NOMO-1 treated with DMSO at 0.1 percent for 48 hours (cell line): ENCODE measurements at regions not wholly inside any gene's neighbourhood (a gene's known extent, or its start where the extent isn't known, plus 50 kb on each side); places are given as distances from the start of the nearest gene placed in this dataset.
"Not testable (repeated sequence)": the region's sequence is repeated elsewhere in the genome, so short reads cannot be mapped to it uniquely, and the experiment has no call there.

Experiments used
- DNase-seq: peaks from one replicate; lab custom pipeline; 2025; ENCODE audit not compliant: unreplicated experiment; lab: John Stamatoyannopoulos, UW

GRCh38 chr2:10223471-10223870 is 79.2 kb upstream of the HPCAL1 start:
- DNase-seq: no peak

- no peak for DNase-seq
Observed at GRCh38 chr2:10223932-10224720, 78.6 kb upstream of the HPCAL1 start.

- no peak for DNase-seq
Observed at GRCh38 chr2:10224734-10225133, 78.0 kb upstream of the HPCAL1 start.

- DNase-seq: no peak
Observed at GRCh38 chr2:10225291-10226037, 77.2 kb upstream of the HPCAL1 start.

DNA sequence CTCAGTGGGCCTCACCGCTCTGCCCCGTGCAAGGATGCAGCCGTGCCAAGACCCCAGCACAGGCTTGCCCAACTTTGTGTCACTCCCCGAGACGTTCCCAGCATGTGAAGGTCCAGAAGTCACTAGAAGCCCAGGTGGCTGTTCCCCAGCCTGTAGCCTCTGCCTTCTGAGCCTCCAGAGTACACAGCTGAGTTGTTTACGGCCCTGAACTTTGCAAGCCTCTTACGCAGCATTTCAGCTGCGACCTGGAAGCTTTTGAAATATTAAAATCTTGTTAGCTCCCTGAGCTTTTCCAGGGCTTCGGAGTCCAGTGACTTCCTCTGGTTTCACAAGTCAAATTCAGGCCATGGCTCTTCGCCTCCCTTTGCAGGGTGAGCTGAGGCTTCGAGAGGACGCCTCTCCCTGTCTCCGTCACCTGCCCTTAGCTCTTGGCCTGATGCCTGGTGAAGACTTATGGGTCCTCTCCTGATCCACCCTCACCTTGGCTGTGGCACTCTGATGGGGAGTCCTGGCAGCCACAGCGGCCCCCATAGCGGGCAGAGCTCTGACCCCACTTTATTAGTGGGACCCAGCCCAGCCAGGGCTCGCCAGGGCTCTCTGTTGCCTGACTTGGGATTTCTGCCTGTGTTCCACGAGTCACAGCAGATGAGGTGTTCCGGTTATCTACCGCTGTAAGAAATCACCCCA is 76.5 kb upstream of the HPCAL1 start:
- no peak for DNase-seq

- DNase-seq: no peak
Observed at GRCh38 chr2:10228611-10229365, 73.9 kb upstream of the HPCAL1 start.

- no peak for DNase-seq
Observed at GRCh38 chr2:10229462-10230099, 73.1 kb upstream of the HPCAL1 start.

- DNase-seq: no peak
Observed at GRCh38 chr2:10230499-10230898, 72.2 kb upstream of the HPCAL1 start.

DNA sequence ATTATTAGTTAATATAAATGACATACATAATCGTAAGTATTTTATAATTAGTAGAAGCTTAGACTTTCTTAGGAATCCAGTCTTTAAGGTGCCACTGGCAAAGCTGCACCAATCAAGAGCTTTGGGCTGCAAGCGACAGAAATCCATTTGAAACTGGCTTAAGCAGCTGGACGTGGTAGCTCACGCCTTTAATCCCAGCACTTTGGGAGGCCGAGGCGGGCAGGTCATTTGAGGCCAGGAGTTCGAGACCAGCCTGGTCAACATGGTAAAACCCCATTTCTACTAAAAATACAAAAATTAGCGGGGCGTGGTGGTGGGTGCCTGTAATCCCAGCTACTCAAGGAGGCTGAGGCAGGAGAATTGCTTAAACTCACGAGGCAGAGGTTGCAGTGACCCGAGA is 71.8 kb upstream of the HPCAL1 start:
- DNase-seq: not testable (repeated sequence)

GRCh38 chr2:10231551-10232085 is 71.1 kb upstream of the HPCAL1 start:
- DNase-seq: no peak

DNA sequence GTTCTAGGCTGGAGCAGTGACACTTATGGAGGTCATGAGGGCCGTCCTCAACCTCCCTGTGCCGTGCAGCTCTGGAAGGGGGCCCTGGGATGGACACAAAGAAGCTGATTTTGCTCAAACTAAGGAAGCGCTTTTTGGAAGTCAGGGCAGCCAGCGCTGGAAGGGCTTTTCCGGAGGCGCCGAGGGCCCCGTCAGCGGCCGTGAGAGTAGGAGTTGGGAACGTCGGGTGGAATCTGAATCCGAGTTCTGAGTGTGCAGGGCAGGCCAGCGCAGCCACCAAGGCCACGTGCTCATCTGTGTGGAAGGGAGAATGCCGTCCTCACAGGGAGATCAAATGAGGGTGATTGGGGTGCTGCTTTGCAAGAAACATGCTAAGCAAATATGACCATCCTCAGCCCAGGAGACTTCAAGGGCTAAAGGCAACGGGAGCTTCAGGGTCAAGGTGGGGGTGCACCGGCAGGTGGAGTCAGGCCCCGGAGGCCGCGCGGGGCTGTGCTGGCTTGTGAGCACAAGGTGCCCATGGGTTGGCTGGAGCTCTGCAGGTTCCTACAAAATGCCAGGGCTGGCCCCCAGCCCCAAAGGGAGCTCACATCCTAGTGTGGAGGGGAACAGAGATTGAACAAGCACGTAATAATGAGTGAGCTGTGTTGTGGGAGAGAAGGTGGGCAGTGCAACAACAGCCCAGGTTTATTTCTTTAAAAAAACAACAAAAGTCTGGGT is 70.4 kb upstream of the HPCAL1 start:
- no peak for DNase-seq

GRCh38 chr2:10233131-10234012 is 69.3 kb upstream of the HPCAL1 start:
- no peak for DNase-seq

DNA sequence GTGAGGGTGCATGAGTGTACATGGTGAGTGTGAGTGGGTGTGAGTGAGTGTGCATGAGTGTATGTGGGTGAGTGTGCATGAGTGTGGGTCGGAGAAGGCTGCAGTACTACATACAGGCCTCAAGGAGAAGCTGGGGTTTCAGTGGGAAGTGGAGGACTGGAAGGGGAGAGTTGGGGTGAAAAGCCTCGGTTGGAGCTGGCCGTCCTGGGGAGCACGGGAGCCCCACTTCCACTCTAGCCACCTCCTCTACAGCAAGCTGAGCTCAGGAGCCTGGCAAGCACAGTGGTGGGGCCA is 68.7 kb upstream of the HPCAL1 start:
- DNase-seq: no peak

- DNase-seq: no peak
Observed at GRCh38 chr2:10234409-10235094, 68.2 kb upstream of the HPCAL1 start.

- DNase-seq: no peak
Observed at GRCh38 chr2:10235099-10235908, 67.4 kb upstream of the HPCAL1 start.

- DNase-seq: no peak
Observed at GRCh38 chr2:10235909-10236550, 66.7 kb upstream of the HPCAL1 start.
